ENCODE measurements at regions not wholly inside any gene's neighbourhood (a gene's known extent, or its start where the extent isn't known, plus 50 kb on each side); places are given as distances from the start of the nearest gene placed in this dataset.

DNA sequence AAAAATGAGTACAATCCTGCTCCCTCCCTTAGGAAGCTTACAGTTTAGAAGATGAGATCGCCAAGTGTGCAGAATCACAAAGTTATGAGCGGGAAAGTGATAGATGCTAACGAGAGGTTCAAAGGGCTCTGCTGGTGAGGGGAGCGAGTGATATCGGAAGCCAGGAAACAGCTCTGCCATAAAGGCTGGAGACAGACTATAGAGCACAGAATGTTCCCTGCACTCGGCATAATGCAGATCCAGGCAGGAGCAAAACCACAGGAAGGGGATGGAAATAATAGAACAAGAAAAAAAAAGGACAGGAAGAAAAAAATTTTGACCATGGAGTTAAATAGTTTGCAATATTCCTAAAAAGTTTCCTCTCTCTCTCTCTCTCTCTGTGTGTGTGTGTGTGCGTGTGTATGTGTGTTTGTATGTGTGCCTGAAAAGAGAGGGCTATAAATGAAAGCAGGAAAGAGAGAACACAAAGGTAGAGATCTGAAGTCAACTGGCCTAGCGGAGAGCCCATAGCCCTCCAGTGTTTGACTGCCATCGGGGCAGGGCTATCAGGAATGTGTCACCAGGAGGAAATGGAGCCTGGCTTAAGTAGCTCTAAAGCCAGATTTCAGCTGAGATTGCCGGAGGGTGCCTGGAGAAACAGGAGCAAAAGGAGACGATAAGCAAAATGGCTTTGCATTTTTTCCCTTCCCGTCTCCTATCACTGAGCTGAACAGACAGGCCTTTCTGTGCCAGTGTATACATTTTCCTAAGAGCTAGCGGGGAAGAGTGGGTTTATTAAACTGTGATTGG is 175.8 kb upstream of the LYZL1 start:
- intact Hi-C loops (cut with DNase I): no loop called here
- Histone ChIP-seq H3K27me3 (no peaks in the 10 kb centered on the region), H3K4me3 (no peak overlapping the region), H3K27ac (no peak overlapping the region), H3K36me3 (no peaks in the 10 kb centered on the region), H3K9me3 (peaks cover under 1% of the 10 kb centered on the region), H3K4me1 (no peaks in the 10 kb centered on the region)
- ATAC-seq (no peak), DNase-seq (no peak)
- TF ChIP-seq CTCF (IDR thresholded peaks at IDR 0.05): no peak

- H3K36me3 ChIP-seq: no peaks in the 10 kb centered on the region
- DNase-seq (no peak), ATAC-seq (no peak)
- intact Hi-C loops (cut with DNase I): no loop called here
- H3K9me3 ChIP-seq: peaks cover 6% of the 10 kb centered on the region
- H3K4me3 ChIP-seq: no peak overlapping the region
- no peaks in the 10 kb centered on the region for H3K4me1 ChIP-seq
- H3K27ac ChIP-seq: no peak overlapping the region
- TF ChIP-seq CTCF (IDR thresholded peaks at IDR 0.05): no peak
- H3K27me3 ChIP-seq: no peaks in the 10 kb centered on the region
Observed at GRCh38 chr10:29113616-29113945, 175.3 kb upstream of the LYZL1 start.

- H3K4me1 ChIP-seq: no peaks in the 10 kb centered on the region
- peaks cover 6% of the 10 kb centered on the region for H3K9me3 ChIP-seq
- H3K27me3 ChIP-seq: no peaks in the 10 kb centered on the region
- ATAC-seq (no peak), DNase-seq (no peak)
- H3K36me3 ChIP-seq: no peaks in the 10 kb centered on the region
- no peak overlapping the region for H3K27ac ChIP-seq
- TF ChIP-seq CTCF (IDR thresholded peaks at IDR 0.05): no peak
- intact Hi-C loops (cut with DNase I): no loop called here
- H3K4me3 ChIP-seq: no peak overlapping the region
Observed at GRCh38 chr10:29114141-29114540, 174.7 kb upstream of the LYZL1 start.

- intact Hi-C loops (cut with DNase I): no loop called here
- no peak for TF ChIP-seq CTCF (IDR thresholded peaks at IDR 0.05)
- no peak overlapping the region for H3K4me3 ChIP-seq
Observed at GRCh38 chr10:29117781-29118180, 171.1 kb upstream of the LYZL1 start.

GRCh38 chr10:29119374-29119773 is 169.5 kb upstream of the LYZL1 start:
- Histone ChIP-seq H3K9me3 (peaks cover 6% of the 10 kb centered on the region), H3K27me3 (no peaks in the 10 kb centered on the region), H3K4me3 (no peak overlapping the region), H3K4me1 (no peaks in the 10 kb centered on the region), H3K36me3 (no peaks in the 10 kb centered on the region), H3K27ac (no peak overlapping the region)
- peak; percentile 43 for TF ChIP-seq CTCF (IDR thresholded peaks at IDR 0.05)
- ATAC-seq (peak; percentile 73), DNase-seq (no peak)
- intact Hi-C loops (cut with DNase I): no loop called here

More at GRCh38 chr10:29117781-29118180, 171.1 kb upstream of the LYZL1 start:
- no peaks in the 10 kb centered on the region for H3K4me1 ChIP-seq
- DNase-seq (no peak), ATAC-seq (no peak)
- H3K9me3 ChIP-seq: peaks cover 6% of the 10 kb centered on the region
- no peaks in the 10 kb centered on the region for H3K27me3 ChIP-seq
- no peaks in the 10 kb centered on the region for H3K36me3 ChIP-seq
- H3K27ac ChIP-seq: no peak overlapping the region

DNA sequence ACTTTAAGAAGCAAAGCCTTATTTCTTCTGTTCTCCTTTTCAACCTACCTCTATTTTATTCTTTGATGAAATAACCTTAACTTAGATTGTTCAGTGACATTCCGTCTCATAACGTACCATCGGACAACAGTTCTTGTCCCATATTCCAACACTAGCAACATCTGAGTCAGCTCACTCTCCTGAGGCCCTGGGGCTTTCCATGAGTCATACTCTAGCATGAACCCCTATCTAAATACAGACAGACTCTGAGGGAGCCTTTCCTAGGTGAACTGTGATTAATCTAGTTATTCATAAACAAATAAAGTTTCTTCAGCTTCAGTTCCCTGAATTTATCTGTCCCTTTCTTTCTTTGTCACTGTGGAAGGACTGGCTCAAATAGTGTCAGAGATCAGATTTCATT is 168.7 kb upstream of the LYZL1 start:
- Histone ChIP-seq H3K4me3 (no peak overlapping the region), H3K9me3 (peaks cover 6% of the 10 kb centered on the region), H3K4me1 (no peaks in the 10 kb centered on the region), H3K36me3 (no peaks in the 10 kb centered on the region), H3K27me3 (no peaks in the 10 kb centered on the region), H3K27ac (no peak overlapping the region)
- no peak for TF ChIP-seq CTCF (IDR thresholded peaks at IDR 0.05)
- intact Hi-C loops (cut with DNase I): no loop called here
- DNase-seq (no peak), ATAC-seq (no peak)

Measured in upper lobe of right lung (tissue), 1 donor.